ENCODE measurements at regions not wholly inside any gene's neighbourhood (a gene's known extent, or its start where the extent isn't known, plus 50 kb on each side); places are given as distances from the start of the nearest gene placed in this dataset.

- TF ChIP-seq, protein P1, sequence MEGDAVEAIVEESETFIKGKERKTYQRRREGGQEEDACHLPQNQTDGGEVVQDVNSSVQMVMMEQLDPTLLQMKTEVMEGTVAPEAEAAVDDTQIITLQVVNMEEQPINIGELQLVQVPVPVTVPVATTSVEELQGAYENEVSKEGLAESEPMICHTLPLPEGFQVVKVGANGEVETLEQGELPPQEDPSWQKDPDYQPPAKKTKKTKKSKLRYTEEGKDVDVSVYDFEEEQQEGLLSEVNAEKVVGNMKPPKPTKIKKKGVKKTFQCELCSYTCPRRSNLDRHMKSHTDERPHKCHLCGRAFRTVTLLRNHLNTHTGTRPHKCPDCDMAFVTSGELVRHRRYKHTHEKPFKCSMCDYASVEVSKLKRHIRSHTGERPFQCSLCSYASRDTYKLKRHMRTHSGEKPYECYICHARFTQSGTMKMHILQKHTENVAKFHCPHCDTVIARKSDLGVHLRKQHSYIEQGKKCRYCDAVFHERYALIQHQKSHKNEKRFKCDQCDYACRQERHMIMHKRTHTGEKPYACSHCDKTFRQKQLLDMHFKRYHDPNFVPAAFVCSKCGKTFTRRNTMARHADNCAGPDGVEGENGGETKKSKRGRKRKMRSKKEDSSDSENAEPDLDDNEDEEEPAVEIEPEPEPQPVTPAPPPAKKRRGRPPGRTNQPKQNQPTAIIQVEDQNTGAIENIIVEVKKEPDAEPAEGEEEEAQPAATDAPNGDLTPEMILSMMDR (IDR thresholded peaks at IDR 0.05; ENCODE audit: low read depth, low read length), result no peak
- TF ChIP-seq EZH2phosphoT487 (IDR thresholded peaks at IDR 0.05; ENCODE audit: low read depth), result no peak
Measured at GRCh38 chr1:57553666-57554065, 129.8 kb upstream of the DAB1 start.
